GM13976 (cell line): ENCODE measurements at regions not wholly inside any gene's neighbourhood (a gene's known extent, or its start where the extent isn't known, plus 50 kb on each side); places are given as distances from the start of the nearest gene placed in this dataset.
A peak's percentile ranks its signal among the peaks of the same experiment; 100 is the strongest.

Source experiments
- DNase-seq: peaks from one replicate; pipeline ENCODE4 v3.0.0; 2012; ENCODE audit warnings: low spot score
- CTCF ChIP-seq: IDR thresholded peaks from 2 replicates; pipeline ENCODE4 v1.5.1; 2012; ENCODE audit warnings: borderline replicate concordance, mild to moderate bottlenecking; ENCODE audit not compliant: insufficient read depth; ENCODE audit errors: extremely low read depth, missing control alignments, control extremely low read depth
- in situ Hi-C: fragments of 300-500 bp; cut with MboI; formaldehyde crosslinking; loops from one replicate; pipeline ENCODE4 v1.12.0; 2022; ENCODE audit warnings: low sequenced_read_pairs, mixed read lengths, inconsistent platforms; ENCODE audit not compliant: unreplicated experiment

DNA sequence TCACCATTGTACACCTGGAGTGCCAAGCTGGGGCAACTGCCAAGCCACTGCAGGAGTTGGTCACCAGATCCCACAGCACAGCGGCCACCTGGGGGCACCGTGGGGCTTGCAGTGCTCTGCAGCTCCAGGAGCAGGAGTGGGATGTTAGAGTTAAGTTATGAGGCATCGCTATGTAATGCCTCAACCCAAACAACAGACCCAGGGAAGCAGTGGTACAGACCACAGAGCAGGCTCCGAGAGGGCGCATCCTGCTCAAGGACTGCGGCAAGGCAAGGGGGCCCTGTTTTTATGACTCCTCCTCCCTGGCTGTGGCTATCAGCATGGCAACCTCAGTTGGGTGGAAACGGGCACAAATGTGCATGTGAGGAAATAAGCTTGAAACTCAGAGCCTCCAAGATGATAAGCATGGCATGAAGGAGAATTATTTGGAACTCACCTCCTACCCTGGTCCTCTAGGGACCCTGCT lies 63.1 kb downstream of the ARL6IP4 start:
- peak; percentile 72 for DNase-seq
- in situ Hi-C loops, result no loop called here

DNA sequence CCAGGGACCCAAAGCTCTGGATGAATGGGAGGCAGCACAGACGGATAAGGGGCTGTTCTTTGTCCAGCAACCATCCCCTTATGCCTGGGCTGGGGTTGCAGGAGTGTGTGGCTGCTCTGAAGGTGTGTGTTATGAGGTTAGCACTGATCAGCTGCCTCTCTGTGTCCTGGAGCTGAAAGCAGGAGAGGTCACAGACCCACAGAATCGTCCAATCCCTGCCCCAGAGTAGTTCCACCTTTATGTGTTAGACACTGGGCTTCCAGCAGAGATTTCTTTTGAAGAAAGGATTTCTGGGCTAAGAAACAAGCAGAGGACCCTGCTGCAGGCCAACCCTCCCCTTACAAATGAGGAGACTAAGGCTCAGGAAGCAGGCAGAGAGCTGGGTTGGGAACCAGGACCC lies 62.4 kb downstream of the ARL6IP4 start:
- no peak for TF ChIP-seq CTCF
- in situ Hi-C loops, result no loop called here

More for the DNA sequence above, 63.1 kb downstream of the ARL6IP4 start:
- peak; percentile 84 for TF ChIP-seq CTCF

GRCh38 chr12:123041811-123042655 lies 61.6 kb downstream of the ARL6IP4 start:
- DNase-seq, result no peak
- TF ChIP-seq CTCF, result no peak
- in situ Hi-C loops, result no loop called here

More for the DNA sequence above, 62.4 kb downstream of the ARL6IP4 start:
- no peak for DNase-seq

- no peak for DNase-seq
- no peak for TF ChIP-seq CTCF
- in situ Hi-C loops, result no loop called here
These were observed 60.6 kb downstream of the ARL6IP4 start for GRCh38 chr12:123041042-123041531.

DNA sequence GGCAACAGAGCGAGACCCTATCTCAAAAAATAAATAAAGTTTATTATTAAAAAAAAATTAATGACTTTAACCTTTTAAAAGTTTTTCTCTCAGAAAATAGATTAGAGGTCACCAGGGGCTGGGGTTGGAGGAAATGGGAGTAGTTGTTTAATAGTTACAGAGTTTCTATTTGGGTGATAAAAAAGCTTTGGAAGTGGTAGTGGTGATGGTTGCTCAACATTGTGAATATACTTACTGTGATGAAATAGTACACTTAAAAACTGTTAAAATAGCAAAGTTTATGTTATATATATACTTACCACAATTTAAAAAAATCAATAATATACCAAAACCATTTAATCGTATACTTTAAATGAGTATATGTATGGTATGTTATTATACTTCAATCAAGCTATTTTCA lies 59.6 kb downstream of the ARL6IP4 start:
- in situ Hi-C loops, result no loop called here
- DNase-seq, result no peak
- TF ChIP-seq CTCF, result no peak

- in situ Hi-C loops, result no loop called here
- no peak for DNase-seq
- no peak for TF ChIP-seq CTCF
These were observed 58.5 kb downstream of the ARL6IP4 start for GRCh38 chr12:123038966-123039365.
